ENCODE measurements at regions not wholly inside any gene's neighbourhood (a gene's known extent, or its start where the extent isn't known, plus 50 kb on each side); places are given as distances from the start of the nearest gene placed in this dataset.

DNA sequence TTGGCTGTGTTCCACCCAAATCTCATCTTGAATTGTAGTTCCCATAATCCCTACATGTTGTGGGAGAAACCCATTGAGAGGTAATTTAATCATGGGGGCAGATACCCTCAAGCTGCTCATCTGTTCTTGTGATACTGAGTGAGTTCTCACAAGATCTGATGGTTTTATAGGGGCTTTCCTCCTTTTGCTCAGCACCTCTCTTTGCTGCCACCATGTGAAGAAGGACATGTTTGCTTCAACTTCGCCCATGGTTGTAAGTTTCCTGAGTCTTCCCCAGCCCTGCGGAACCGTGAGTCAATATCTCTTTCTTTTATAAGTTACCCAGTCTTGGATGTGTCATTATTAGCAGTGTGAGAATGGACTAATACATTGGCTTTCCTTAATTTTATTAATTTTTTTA, 527.8 kb downstream of the MDFIC start:
- ATAC-seq: no peak
- Histone ChIP-seq H3K9me3 (no peaks in the 10 kb centered on the region), H3K4me1 (no peaks in the 10 kb centered on the region), H3K36me3 (no peaks in the 10 kb centered on the region), H3K27me3 (ENCODE audit: low read depth) (no peaks in the 10 kb centered on the region), H3K27ac (no peak overlapping the region), H3K4me3 (no peak overlapping the region)
- TF ChIP-seq, protein P1, sequence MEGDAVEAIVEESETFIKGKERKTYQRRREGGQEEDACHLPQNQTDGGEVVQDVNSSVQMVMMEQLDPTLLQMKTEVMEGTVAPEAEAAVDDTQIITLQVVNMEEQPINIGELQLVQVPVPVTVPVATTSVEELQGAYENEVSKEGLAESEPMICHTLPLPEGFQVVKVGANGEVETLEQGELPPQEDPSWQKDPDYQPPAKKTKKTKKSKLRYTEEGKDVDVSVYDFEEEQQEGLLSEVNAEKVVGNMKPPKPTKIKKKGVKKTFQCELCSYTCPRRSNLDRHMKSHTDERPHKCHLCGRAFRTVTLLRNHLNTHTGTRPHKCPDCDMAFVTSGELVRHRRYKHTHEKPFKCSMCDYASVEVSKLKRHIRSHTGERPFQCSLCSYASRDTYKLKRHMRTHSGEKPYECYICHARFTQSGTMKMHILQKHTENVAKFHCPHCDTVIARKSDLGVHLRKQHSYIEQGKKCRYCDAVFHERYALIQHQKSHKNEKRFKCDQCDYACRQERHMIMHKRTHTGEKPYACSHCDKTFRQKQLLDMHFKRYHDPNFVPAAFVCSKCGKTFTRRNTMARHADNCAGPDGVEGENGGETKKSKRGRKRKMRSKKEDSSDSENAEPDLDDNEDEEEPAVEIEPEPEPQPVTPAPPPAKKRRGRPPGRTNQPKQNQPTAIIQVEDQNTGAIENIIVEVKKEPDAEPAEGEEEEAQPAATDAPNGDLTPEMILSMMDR (IDR thresholded peaks at IDR 0.05): no peak
- no peak for DNase-seq
- intact Hi-C loops (cut with DNase I): no loop called here

DNA sequence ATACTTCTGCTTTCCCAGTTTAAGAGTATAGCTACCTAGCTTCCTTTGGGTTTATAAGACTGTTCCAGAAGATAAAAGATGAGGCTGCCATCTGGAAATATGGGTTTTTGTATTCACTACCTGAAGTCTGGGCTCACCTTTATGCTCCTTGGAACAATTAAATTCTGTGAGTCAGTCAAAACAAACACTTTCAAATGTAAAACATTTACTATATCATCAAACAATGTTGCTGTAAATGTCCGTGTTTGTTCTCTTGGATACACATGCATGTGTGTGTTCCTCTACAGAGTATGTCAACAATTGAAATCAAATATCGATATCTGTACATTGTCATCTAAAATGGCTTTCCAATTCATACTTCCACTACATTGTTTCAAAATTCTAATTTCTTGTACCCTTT, 525.6 kb downstream of the MDFIC start:
- Histone ChIP-seq H3K4me1 (no peaks in the 10 kb centered on the region), H3K36me3 (no peaks in the 10 kb centered on the region), H3K27me3 (ENCODE audit: low read depth) (no peaks in the 10 kb centered on the region), H3K27ac (no peak overlapping the region), H3K4me3 (no peak overlapping the region), H3K9me3 (no peaks in the 10 kb centered on the region)
- ATAC-seq (no peak), DNase-seq (no peak)
- intact Hi-C loops (cut with DNase I): no loop called here
- TF ChIP-seq, protein P1 (IDR thresholded peaks at IDR 0.05): no peak

DNA sequence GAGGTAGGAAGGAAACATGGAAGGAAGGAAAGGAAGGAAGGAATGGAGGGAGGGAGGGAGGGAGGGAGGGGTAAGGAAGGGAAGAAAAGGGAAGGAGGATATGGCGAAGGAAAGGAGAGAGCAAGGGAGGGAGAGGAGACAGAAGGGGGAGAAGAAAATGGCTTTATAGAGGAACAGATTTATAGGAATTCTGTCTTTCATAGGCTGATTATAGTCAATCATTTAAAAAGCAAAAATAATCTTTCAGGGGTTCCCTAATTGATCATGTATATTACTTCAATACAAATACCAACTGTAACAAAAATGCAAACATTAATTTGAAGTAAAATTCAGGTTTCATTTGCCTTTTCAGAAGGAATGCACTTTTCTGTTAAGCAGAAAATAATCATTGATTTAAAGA, 519.1 kb downstream of the MDFIC start:
- Histone ChIP-seq H3K9me3 (no peaks in the 10 kb centered on the region), H3K27ac (no peak overlapping the region), H3K36me3 (no peaks in the 10 kb centered on the region), H3K27me3 (ENCODE audit: low read depth) (no peaks in the 10 kb centered on the region), H3K4me1 (no peaks in the 10 kb centered on the region), H3K4me3 (no peak overlapping the region)
- TF ChIP-seq, protein P1 (IDR thresholded peaks at IDR 0.05): no peak
- ATAC-seq (no peak), DNase-seq (no peak)
- intact Hi-C loops (cut with DNase I): no loop called here

DNA sequence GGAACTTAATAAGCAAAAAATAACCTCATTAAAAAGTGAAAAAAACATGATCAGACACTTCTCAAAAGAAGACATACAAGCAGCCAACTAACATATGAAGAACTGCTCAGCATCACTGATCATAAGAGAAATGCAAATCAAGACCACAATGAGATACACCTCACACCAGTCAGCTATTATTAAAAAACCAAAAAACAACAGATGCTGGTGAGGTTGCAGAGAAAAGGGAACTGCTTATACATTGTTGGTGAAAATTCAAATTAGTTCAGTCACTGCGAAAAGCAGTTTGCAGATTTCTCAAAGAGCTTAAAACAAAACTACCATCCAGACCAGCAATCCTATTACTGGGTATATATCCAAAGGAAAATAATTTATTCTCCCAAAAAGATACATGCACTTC, 513.3 kb downstream of the MDFIC start:
- Histone ChIP-seq H3K27me3 (ENCODE audit: low read depth) (no peaks in the 10 kb centered on the region), H3K4me3 (no peak overlapping the region), H3K36me3 (no peaks in the 10 kb centered on the region), H3K27ac (no peak overlapping the region), H3K4me1 (no peaks in the 10 kb centered on the region), H3K9me3 (no peaks in the 10 kb centered on the region)
- ATAC-seq: no peak
- intact Hi-C loops (cut with DNase I): no loop called here
- DNase-seq: no peak
- TF ChIP-seq, protein P1 (IDR thresholded peaks at IDR 0.05): no peak

DNA sequence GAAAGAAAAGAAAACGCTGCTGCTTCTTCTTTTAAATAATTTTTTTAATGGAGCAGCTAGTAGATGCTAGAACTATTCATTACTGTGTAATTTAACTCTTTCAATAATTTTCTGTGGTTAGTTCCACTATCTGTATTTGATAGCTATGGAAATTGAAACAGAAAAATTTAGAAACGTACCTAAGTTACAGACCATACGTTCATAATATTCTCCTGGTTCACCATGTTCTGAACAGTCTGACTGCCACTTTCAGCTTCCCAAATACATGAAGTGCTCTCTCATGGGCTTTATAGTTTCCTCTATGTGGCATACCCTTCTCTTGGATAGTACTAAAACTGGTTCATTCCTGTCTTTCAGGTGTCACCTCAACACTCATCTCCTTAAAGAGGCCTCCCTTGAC, 508.0 kb downstream of the MDFIC start:
- DNase-seq (no peak), ATAC-seq (no peak)
- TF ChIP-seq, protein P1 (IDR thresholded peaks at IDR 0.05): no peak
- Histone ChIP-seq H3K36me3 (no peaks in the 10 kb centered on the region), H3K27me3 (ENCODE audit: low read depth) (no peaks in the 10 kb centered on the region), H3K27ac (no peak overlapping the region), H3K4me1 (no peaks in the 10 kb centered on the region), H3K9me3 (no peaks in the 10 kb centered on the region), H3K4me3 (no peak overlapping the region)
- intact Hi-C loops (cut with DNase I): no loop called here

DNA sequence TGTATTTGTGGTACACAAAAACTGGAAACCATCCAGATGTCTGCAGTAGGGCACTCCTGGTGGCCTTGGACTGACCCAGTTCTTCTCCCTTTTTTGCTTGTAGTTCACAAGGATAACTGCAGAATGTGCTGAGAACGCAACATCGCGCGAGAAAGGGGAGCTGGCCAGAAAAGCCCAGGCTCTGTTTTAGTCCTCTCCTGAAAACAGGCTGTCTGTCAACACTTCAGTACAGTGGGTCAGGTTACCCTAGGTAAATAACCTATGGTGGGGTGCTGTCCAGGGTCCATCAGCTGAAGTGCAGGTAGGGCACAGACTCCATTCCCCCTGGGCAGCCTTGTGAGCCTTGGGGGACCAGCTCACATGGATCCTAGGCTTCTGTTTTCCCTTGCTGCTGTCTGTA, 495.8 kb downstream of the MDFIC start:
- TF ChIP-seq, protein P1 (IDR thresholded peaks at IDR 0.05): no peak
- Histone ChIP-seq H3K4me3 (no peak overlapping the region), H3K9me3 (no peaks in the 10 kb centered on the region), H3K27me3 (ENCODE audit: low read depth) (no peaks in the 10 kb centered on the region), H3K36me3 (no peaks in the 10 kb centered on the region), H3K27ac (no peak overlapping the region), H3K4me1 (no peaks in the 10 kb centered on the region)
- no peak for ATAC-seq
- intact Hi-C loops (cut with DNase I): no loop called here
- DNase-seq: no peak

Measured in lower lobe of right lung (tissue), 2 donors.